ENCODE measurements at regions not wholly inside any gene's neighbourhood (a gene's known extent, or its start where the extent isn't known, plus 50 kb on each side); places are given as distances from the start of the nearest gene placed in this dataset.
"Not testable (repeated sequence)": the region's sequence is repeated elsewhere in the genome, so short reads cannot be mapped to it uniquely, and the experiment has no call there.

DNA sequence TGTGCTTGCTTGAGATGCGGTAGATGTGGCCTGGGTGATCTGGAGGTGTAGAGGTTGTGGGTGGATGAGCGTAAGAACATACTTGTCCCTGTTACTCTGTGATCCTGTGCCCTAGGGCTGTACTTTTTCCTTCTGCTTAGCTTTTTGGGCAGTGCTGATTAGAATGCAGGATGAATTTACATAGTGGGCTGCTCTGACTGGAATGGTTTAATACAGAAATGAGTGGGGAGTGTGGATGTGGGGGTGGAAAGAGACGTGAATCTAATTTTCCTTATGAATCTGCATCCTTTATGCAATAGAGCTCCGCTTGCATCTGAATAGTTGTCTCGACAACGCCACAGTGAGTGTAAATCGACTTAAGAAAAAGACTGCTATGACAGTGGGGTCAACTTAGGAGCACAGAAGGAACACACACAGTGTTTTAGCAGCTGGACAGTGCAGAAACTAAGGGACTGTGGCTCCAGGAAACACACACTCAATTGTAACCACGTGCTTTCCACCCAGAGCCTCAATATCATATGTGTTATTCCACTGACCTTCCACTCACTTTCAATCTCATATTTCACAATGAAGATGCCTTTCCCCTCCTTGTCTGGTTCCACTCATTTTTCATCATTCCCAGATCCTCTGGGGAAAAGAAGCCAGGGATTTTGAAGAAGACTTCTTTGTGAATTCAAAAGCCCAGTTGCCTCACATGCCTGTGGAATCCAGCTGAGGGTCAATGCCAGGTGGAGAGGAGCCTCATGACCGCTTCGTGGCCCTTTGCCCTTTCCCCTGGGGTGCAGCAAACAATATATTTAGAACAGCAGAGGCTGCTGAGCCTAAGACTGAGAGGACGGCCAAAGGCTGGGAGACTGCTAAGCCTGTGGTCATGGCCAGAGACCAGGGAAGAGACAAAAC is 91.4 kb downstream of the BMP15 start:
- H3K27me3 ChIP-seq (replicated peaks in 1 of 2; ENCODE audit: control insufficient read depth in 2 of 2, insufficient read depth in 2 of 2, low read length in 1 of 2); RAD21 ChIA-PET (ENCODE audit: unreplicated experiment); H2AFZ ChIP-seq (ENCODE audit: control insufficient read depth, low read depth, low read length); H3K36me3 ChIP-seq (ENCODE audit: control insufficient read depth in 2 of 2, insufficient read depth in 2 of 2, low read length in 1 of 2); H3K4me1 ChIP-seq (ENCODE audit: control insufficient read depth, insufficient read depth, low read length); POLR2A ChIA-PET; ATAC-seq; intact Hi-C loops (cut with micrococcal nuclease; ENCODE audit: unreplicated experiment); BruUV-seq (replicated peaks); DNase-seq (ENCODE audit: low read depth, low spot score); H3K9ac ChIP-seq (ENCODE audit: control insufficient read depth, insufficient read depth, low read length); in situ Hi-C loops (cut with MboI); H3K79me2 ChIP-seq (ENCODE audit: control insufficient read depth, insufficient read depth, low read length); FAIRE-seq; H4K20me1 ChIP-seq (ENCODE audit: control insufficient read depth, insufficient read depth); H3K9me3 ChIP-seq (replicated peaks; ENCODE audit: control insufficient read depth, insufficient read depth, low read length); H3K4me3 ChIP-seq; H3K27ac ChIP-seq (ENCODE audit: control insufficient read depth, insufficient read depth); H3K4me2 ChIP-seq (ENCODE audit: control insufficient read depth, insufficient read depth): not testable (repeated sequence)
- ChIA-PET CTCF (interaction anchor here (0.5 to 1.0 kb wide), 2 partner anchors 43 to 483 kb away, joined by 3 read pairs; no protein-coding TSS in a partner anchor), SMC1A (ENCODE audit: uncharacterized antibody, unreplicated experiment) (interaction anchor here (0.7 to 1.4 kb wide), 2 partner anchors 46 to 225 kb away, joined by 3 to 5 read pairs; no protein-coding TSS in a partner anchor)
- WGBS (ENCODE audit: insufficient coverage, insufficient replicate concordance, low lambda C conversion rate, missing lambda C conversion rate) = 18% methylated on average over 11 of the region's 11 CpGs

DNA sequence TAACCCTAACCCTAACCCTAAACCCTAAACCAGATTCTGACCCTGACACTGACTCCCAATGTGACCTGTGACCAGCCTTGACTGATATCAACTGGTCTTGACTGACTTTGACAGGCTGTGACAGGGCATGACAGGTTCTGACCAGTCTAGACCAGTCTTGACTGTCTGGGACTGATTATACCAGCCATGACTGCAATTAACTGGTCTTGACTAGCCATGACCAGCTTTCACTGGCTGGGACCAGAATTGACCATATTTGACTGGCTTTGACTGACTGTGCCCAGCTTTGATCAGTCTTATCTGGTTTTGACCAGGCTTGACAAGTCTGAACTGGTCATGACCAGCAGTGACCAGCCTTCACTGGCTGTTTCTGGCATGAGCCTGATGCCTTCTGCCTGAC is 95.5 kb downstream of the BMP15 start:
- Histone ChIP-seq H3K4me1 (ENCODE audit: control insufficient read depth, insufficient read depth, low read length) (no peaks in the 10 kb centered on the region), H3K27ac (ENCODE audit: control insufficient read depth, insufficient read depth) (no peak overlapping the region), H3K79me2 (ENCODE audit: control insufficient read depth, insufficient read depth, low read length) (no peaks in the 10 kb centered on the region), H3K4me2 (ENCODE audit: control insufficient read depth, insufficient read depth) (no peak overlapping the region), H3K9ac (ENCODE audit: control insufficient read depth, insufficient read depth, low read length) (no peak overlapping the region), H3K4me3 (no peak overlapping the region), H2AFZ (ENCODE audit: control insufficient read depth, low read depth, low read length) (no peak overlapping the region), H3K9me3 (replicated peaks; ENCODE audit: control insufficient read depth, insufficient read depth, low read length) (no peaks in the 10 kb centered on the region), H3K36me3 (ENCODE audit: control insufficient read depth in 2 of 2, insufficient read depth in 2 of 2, low read length in 1 of 2) (no peaks in the 10 kb centered on the region), H3K27me3 (replicated peaks in 1 of 2; ENCODE audit: control insufficient read depth in 2 of 2, insufficient read depth in 2 of 2, low read length in 1 of 2) (no peaks in the 10 kb centered on the region), H4K20me1 (ENCODE audit: control insufficient read depth, insufficient read depth) (no peaks in the 10 kb centered on the region)
- no peak for FAIRE-seq
- RAD21 ChIA-PET (ENCODE audit: unreplicated experiment) = no interaction called here
- in situ Hi-C loops (cut with MboI) = no loop called here
- POLR2A ChIA-PET = no interaction called here
- BruUV-seq (replicated peaks) = no TSS peak
- TF ChIP-seq CBFB (IDR thresholded peaks at IDR 0.05; ENCODE audit: low read depth) (no peak), CBX5 (IDR thresholded peaks at IDR 0.05; ENCODE audit: low read depth) (no peak), MTA2 (IDR thresholded peaks at IDR 0.05; ENCODE audit: low read depth) (no peak), KDM1A (IDR thresholded peaks at IDR 0.05; ENCODE audit: borderline replicate concordance) (no peak), TAF1 (IDR thresholded peaks at IDR 0.05; ENCODE audit: borderline replicate concordance, low read depth, low read length) (no peak), MYB (IDR thresholded peaks at IDR 0.05; ENCODE audit: borderline replicate concordance, low read depth, low read length) (no peak), ASH2L (IDR thresholded peaks at IDR 0.05; ENCODE audit: borderline replicate concordance, low read depth) (no peak), ZSCAN29 (IDR thresholded peaks at IDR 0.05) (no peak), SREBF1 (IDR thresholded peaks at IDR 0.05; ENCODE audit: low read length) (no peak), NBN (IDR thresholded peaks at IDR 0.05) (no peak), RBBP5 (conservative IDR thresholded peaks at IDR 0.05) (no peak), WRNIP1 (IDR thresholded peaks at IDR 0.05; ENCODE audit: borderline replicate concordance, low read depth, low read length) (no peak)
- TF ChIP-seq, protein P1, sequence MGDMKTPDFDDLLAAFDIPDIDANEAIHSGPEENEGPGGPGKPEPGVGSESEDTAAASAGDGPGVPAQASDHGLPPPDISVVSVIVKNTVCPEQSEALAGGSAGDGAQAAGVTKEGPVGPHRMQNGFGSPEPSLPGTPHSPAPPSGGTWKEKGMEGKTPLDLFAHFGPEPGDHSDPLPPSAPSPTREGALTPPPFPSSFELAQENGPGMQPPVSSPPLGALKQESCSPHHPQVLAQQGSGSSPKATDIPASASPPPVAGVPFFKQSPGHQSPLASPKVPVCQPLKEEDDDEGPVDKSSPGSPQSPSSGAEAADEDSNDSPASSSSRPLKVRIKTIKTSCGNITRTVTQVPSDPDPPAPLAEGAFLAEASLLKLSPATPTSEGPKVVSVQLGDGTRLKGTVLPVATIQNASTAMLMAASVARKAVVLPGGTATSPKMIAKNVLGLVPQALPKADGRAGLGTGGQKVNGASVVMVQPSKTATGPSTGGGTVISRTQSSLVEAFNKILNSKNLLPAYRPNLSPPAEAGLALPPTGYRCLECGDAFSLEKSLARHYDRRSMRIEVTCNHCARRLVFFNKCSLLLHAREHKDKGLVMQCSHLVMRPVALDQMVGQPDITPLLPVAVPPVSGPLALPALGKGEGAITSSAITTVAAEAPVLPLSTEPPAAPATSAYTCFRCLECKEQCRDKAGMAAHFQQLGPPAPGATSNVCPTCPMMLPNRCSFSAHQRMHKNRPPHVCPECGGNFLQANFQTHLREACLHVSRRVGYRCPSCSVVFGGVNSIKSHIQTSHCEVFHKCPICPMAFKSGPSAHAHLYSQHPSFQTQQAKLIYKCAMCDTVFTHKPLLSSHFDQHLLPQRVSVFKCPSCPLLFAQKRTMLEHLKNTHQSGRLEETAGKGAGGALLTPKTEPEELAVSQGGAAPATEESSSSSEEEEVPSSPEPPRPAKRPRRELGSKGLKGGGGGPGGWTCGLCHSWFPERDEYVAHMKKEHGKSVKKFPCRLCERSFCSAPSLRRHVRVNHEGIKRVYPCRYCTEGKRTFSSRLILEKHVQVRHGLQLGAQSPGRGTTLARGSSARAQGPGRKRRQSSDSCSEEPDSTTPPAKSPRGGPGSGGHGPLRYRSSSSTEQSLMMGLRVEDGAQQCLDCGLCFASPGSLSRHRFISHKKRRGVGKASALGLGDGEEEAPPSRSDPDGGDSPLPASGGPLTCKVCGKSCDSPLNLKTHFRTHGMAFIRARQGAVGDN (IDR thresholded peaks at IDR 0.05) = no peak
- TF ChIP-seq, protein P2, sequence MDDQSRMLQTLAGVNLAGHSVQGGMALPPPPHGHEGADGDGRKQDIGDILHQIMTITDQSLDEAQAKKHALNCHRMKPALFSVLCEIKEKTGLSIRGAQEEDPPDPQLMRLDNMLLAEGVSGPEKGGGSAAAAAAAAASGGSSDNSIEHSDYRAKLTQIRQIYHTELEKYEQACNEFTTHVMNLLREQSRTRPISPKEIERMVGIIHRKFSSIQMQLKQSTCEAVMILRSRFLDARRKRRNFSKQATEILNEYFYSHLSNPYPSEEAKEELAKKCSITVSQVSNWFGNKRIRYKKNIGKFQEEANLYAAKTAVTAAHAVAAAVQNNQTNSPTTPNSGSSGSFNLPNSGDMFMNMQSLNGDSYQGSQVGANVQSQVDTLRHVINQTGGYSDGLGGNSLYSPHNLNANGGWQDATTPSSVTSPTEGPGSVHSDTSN (IDR thresholded peaks at IDR 0.05; ENCODE audit: insufficient replicate concordance, low read depth, low read length) = no peak
- ATAC-seq = no peak
- no peak for DNase-seq (ENCODE audit: low read depth, low spot score)
- CTCF ChIA-PET = no interaction called here
- intact Hi-C loops (cut with micrococcal nuclease; ENCODE audit: unreplicated experiment) = no loop called here
- SMC1A ChIA-PET (ENCODE audit: uncharacterized antibody, unreplicated experiment) = no interaction called here

Measured in GM12878 (cell line).